A673 (cell line): ENCODE measurements at regions not wholly inside any gene's neighbourhood (a gene's known extent, or its start where the extent isn't known, plus 50 kb on each side); places are given as distances from the start of the nearest gene placed in this dataset.
A peak's percentile ranks its signal among the peaks of the same experiment; 100 is the strongest.

Experiments used
- BruUV-seq: library from RNA; stranded (reverse); fragments of 400-500 nt; replicated peaks from 2 replicates; lab custom pipeline; 2021; lab: Mats Ljungman, UMichigan
- CTCF ChIA-PET: fragments of 300-600 bp; sonication (Branson Sonifier 250); formaldehyde crosslinking; loops from one replicate; lab custom pipeline; 2022; ENCODE audit warnings: antibody characterized with exemption; lab: Charles Lee
- POLR2A ChIA-PET: fragments of 300-600 bp; sonication (Branson Sonifier 250); formaldehyde crosslinking; loops from one replicate; lab custom pipeline; 2022; ENCODE audit warnings: antibody characterized with exemption; ENCODE audit not compliant: low non-redundant PET; lab: Charles Lee
- DNase-seq: peaks from one replicate; pipeline ENCODE4 v3.0.0-alpha.2; 2015; ENCODE audit warnings: low spot score
- H3K27ac ChIP-seq: fragments of 200-600 bp; sonication (generic); 2 replicates; pipeline ENCODE4 v1.5.1; 2016; ENCODE audit warnings: mixed run types, low read depth, mild to moderate bottlenecking, mixed read lengths, antibody characterized with exemption, low read length; ENCODE audit not compliant: poor library complexity, severe bottlenecking
- H3K27me3 ChIP-seq: fragments of 200-600 bp; sonication (generic); replicated peaks from 2 replicates; pipeline ENCODE4 v1.6.1; 2017; ENCODE audit warnings: mixed run types, low read depth, mild to moderate bottlenecking, mixed read lengths, antibody characterized with exemption, low read length; ENCODE audit not compliant: insufficient read depth, poor library complexity
- H3K36me3 ChIP-seq: fragments of 200-600 bp; sonication (generic); 2 replicates; pipeline ENCODE4 v1.6.1; 2016; ENCODE audit warnings: mixed run types, mild to moderate bottlenecking, mixed read lengths, antibody characterized with exemption, low read length; ENCODE audit not compliant: insufficient read depth, poor library complexity, severe bottlenecking
- H3K4me1 ChIP-seq: fragments of 200-600 bp; sonication (generic); 2 replicates; pipeline ENCODE4 v1.6.1; 2017; ENCODE audit warnings: mixed run types, mild to moderate bottlenecking, mixed read lengths, antibody characterized with exemption, low read length; ENCODE audit not compliant: insufficient read depth, poor library complexity, severe bottlenecking
- H3K4me3 ChIP-seq: fragments of 200-600 bp; sonication (generic); 2 replicates; pipeline ENCODE4 v1.5.1; 2016; ENCODE audit warnings: low read depth, mixed run types, mild to moderate bottlenecking, mixed read lengths, low read length; ENCODE audit not compliant: poor library complexity, severe bottlenecking
- H3K9me3 ChIP-seq: fragments of 200-600 bp; sonication (generic); 2 replicates; pipeline ENCODE4 v1.6.1; 2016; ENCODE audit warnings: mixed run types, low read depth, mild to moderate bottlenecking, mixed read lengths, antibody characterized with exemption, low read length; ENCODE audit not compliant: poor library complexity, severe bottlenecking
- EZH2 ChIP-seq: fragments of 200-600 bp; sonication (generic); IDR thresholded peaks from 2 replicates; pipeline ENCODE4 v1.6.1; 2017; ENCODE audit warnings: borderline replicate concordance, low read depth, mild to moderate bottlenecking, mixed read lengths, antibody characterized with exemption, low read length; ENCODE audit not compliant: poor library complexity, severe bottlenecking
- intact Hi-C: fragments of 100-400 bp; cut with micrococcal nuclease; formaldehyde crosslinking; loops from one replicate; pipeline ENCODE4 v1.10.0; 2022; ENCODE audit not compliant: unreplicated experiment
- TF ChIP-seq, protein P1 (sequence below): fragments of 300-800, 200-600 bp; sonication (generic); conservative IDR thresholded peaks from 2 replicates; pipeline ENCODE4 v1.5.1; 2017; ENCODE audit warnings: low read depth, mild to moderate bottlenecking, antibody characterized with exemption, low read length, moderate library complexity, mixed read lengths

- intact Hi-C loops, result no loop called here
- H3K9me3 ChIP-seq, result peaks cover 5% of the 10 kb centered on the region
- H3K27ac ChIP-seq, result no peak overlapping the region
- peak; percentile 88 for DNase-seq
- BruUV-seq, result no TSS peak
- H3K27me3 ChIP-seq, result no peaks in the 10 kb centered on the region
- CTCF ChIA-PET, result no interaction called here
- no peak overlapping the region for H3K4me3 ChIP-seq
- H3K4me1 ChIP-seq, result peaks cover 25% of the 10 kb centered on the region
- TF ChIP-seq, protein P1, sequence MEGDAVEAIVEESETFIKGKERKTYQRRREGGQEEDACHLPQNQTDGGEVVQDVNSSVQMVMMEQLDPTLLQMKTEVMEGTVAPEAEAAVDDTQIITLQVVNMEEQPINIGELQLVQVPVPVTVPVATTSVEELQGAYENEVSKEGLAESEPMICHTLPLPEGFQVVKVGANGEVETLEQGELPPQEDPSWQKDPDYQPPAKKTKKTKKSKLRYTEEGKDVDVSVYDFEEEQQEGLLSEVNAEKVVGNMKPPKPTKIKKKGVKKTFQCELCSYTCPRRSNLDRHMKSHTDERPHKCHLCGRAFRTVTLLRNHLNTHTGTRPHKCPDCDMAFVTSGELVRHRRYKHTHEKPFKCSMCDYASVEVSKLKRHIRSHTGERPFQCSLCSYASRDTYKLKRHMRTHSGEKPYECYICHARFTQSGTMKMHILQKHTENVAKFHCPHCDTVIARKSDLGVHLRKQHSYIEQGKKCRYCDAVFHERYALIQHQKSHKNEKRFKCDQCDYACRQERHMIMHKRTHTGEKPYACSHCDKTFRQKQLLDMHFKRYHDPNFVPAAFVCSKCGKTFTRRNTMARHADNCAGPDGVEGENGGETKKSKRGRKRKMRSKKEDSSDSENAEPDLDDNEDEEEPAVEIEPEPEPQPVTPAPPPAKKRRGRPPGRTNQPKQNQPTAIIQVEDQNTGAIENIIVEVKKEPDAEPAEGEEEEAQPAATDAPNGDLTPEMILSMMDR, result no peak
- TF ChIP-seq EZH2, result no peak
- POLR2A ChIA-PET, result interaction anchor here (0.6 kb wide), 1 partner anchor 323 kb away, joined by 11 read pairs; no protein-coding TSS in a partner anchor
- no peaks in the 10 kb centered on the region for H3K36me3 ChIP-seq
These were observed 67.8 kb upstream of the RALGAPA2 start for GRCh38 chr20:20780127-20780824.

GRCh38 chr20:20778676-20779075, 66.2 kb upstream of the RALGAPA2 start:
- intact Hi-C loops, result no loop called here
- CTCF ChIA-PET, result no interaction called here

DNA sequence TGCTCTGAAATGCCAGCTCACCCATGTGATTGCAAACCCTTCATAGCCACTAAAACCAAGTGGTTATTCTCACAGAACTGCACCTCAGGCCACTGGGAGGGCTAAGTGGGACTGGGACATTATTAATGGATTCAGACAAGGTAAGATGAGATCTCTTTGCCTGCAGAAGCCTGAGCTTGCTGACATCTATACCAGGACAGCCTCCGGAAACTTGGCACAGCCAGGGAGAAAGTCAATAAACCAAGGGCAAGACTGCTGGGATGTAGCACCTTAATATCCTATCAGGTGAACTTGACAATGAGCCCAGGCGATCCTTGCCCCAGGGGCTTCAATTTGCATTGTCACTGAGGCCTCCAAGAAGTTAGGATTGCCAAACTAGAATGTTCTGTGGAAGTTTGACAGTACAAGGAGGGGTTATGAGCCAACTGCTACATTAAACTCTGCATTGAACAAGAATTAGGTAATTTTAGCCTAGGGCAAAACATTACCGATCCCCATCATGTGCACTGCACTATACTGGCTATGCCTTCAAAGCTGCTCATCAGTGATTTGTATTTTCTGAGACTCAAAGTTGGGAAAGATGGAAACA, 60.1 kb upstream of the RALGAPA2 start:
- peaks cover 5% of the 10 kb centered on the region for H3K9me3 ChIP-seq
- no peaks in the 10 kb centered on the region for H3K4me1 ChIP-seq
- no peak for TF ChIP-seq EZH2
- TF ChIP-seq, protein P1, result no peak
- ChIA-PET POLR2A (no interaction called here), CTCF (no interaction called here)
- DNase-seq, result no peak
- no TSS peak for BruUV-seq
- no peaks in the 10 kb centered on the region for H3K27me3 ChIP-seq
- H3K4me3 ChIP-seq, result no peak overlapping the region
- no peak overlapping the region for H3K27ac ChIP-seq
- intact Hi-C loops, result no loop called here
- H3K36me3 ChIP-seq, result no peaks in the 10 kb centered on the region

More at GRCh38 chr20:20778676-20779075, 66.2 kb upstream of the RALGAPA2 start:
- peaks cover 5% of the 10 kb centered on the region for H3K9me3 ChIP-seq
- DNase-seq, result no peak
- no peaks in the 10 kb centered on the region for H3K36me3 ChIP-seq
- H3K27me3 ChIP-seq, result no peaks in the 10 kb centered on the region
- POLR2A ChIA-PET, result no interaction called here
- H3K4me3 ChIP-seq, result no peak overlapping the region
- peaks cover 25% of the 10 kb centered on the region for H3K4me1 ChIP-seq
- BruUV-seq, result no TSS peak
- no peak for TF ChIP-seq EZH2
- TF ChIP-seq, protein P1, result no peak
- H3K27ac ChIP-seq, result no peak overlapping the region
